ENCODE measurements at regions not wholly inside any gene's neighbourhood (a gene's known extent, or its start where the extent isn't known, plus 50 kb on each side); places are given as distances from the start of the nearest gene placed in this dataset.
"Not testable (repeated sequence)": the region's sequence is repeated elsewhere in the genome, so short reads cannot be mapped to it uniquely, and the experiment has no call there.

- H3K27ac ChIP-seq (ENCODE audit: low read depth, low read length) = no peak overlapping the region
- Mint-ChIP-seq H3K27ac (no peak overlapping the region), H3K27me3 (ENCODE audit: insufficient read depth) (no peaks in the 10 kb centered on the region), H3K4me1 (no peaks in the 10 kb centered on the region), H3K4me3 (no peak overlapping the region), H3K36me3 (ENCODE audit: low read depth) (no peaks in the 10 kb centered on the region), H3K9me3 (peaks cover 13% of the 10 kb centered on the region)
- no peak overlapping the region for H3K4me3 ChIP-seq (ENCODE audit: low read length)
- no peaks in the 10 kb centered on the region for H3K4me1 ChIP-seq (ENCODE audit: control insufficient read depth, insufficient read depth, low read length)
- H3K9ac ChIP-seq (ENCODE audit: extremely low read depth, low read length, poor library complexity, severe bottlenecking) = no peak overlapping the region
- no peaks in the 10 kb centered on the region for H3K9me3 ChIP-seq (ENCODE audit: control insufficient read depth, low read length)
- DNase-seq = no peak
- TF ChIP-seq CTCF (conservative IDR thresholded peaks at IDR 0.05) = no peak
- no peaks in the 10 kb centered on the region for H3K27me3 ChIP-seq (ENCODE audit: control insufficient read depth, insufficient read depth, low read length, poor library complexity, severe bottlenecking)
- H3K36me3 ChIP-seq (ENCODE audit: control insufficient read depth, insufficient read depth, low read length) = no peaks in the 10 kb centered on the region
These were observed 540.3 kb downstream of the HINT1 start for GRCh38 chr5:130624805-130625204.

- no peak for TF ChIP-seq CTCF (conservative IDR thresholded peaks at IDR 0.05)
- Mint-ChIP-seq H3K4me1 (no peaks in the 10 kb centered on the region), H3K36me3 (ENCODE audit: low read depth) (no peaks in the 10 kb centered on the region), H3K27ac (no peak overlapping the region), H3K4me3 (no peak overlapping the region), H3K9me3 (peaks cover 7% of the 10 kb centered on the region), H3K27me3 (ENCODE audit: insufficient read depth) (no peaks in the 10 kb centered on the region)
- no peak overlapping the region for H3K4me3 ChIP-seq (ENCODE audit: low read length)
- no peak for DNase-seq
- no peaks in the 10 kb centered on the region for H3K36me3 ChIP-seq (ENCODE audit: control insufficient read depth, insufficient read depth, low read length)
- 98 to 100% methylated on average over 2 of the region's 2 CpGs for WGBS, 2 experiments (ENCODE audit: insufficient coverage in 1 of 2, insufficient read length in 1 of 2)
- H3K4me1 ChIP-seq (ENCODE audit: control insufficient read depth, insufficient read depth, low read length) = no peaks in the 10 kb centered on the region
- H3K27ac ChIP-seq (ENCODE audit: low read depth, low read length) = no peak overlapping the region
- no peak overlapping the region for H3K9ac ChIP-seq (ENCODE audit: extremely low read depth, low read length, poor library complexity, severe bottlenecking)
- no peaks in the 10 kb centered on the region for H3K27me3 ChIP-seq (ENCODE audit: control insufficient read depth, insufficient read depth, low read length, poor library complexity, severe bottlenecking)
- no peaks in the 10 kb centered on the region for H3K9me3 ChIP-seq (ENCODE audit: control insufficient read depth, low read length)
These were observed 548.9 kb downstream of the HINT1 start for GRCh38 chr5:130616161-130616560.

- Histone ChIP-seq H3K9me3 (ENCODE audit: control insufficient read depth, low read length) (no peaks in the 10 kb centered on the region), H3K9ac (ENCODE audit: extremely low read depth, low read length, poor library complexity, severe bottlenecking) (no peak overlapping the region), H3K4me1 (ENCODE audit: control insufficient read depth, insufficient read depth, low read length) (no peaks in the 10 kb centered on the region), H3K36me3 (ENCODE audit: control insufficient read depth, insufficient read depth, low read length) (no peaks in the 10 kb centered on the region), H3K27me3 (ENCODE audit: control insufficient read depth, insufficient read depth, low read length, poor library complexity, severe bottlenecking) (no peaks in the 10 kb centered on the region), H3K27ac (ENCODE audit: low read depth, low read length) (no peak overlapping the region), H3K4me3 (ENCODE audit: low read length) (no peak overlapping the region)
- Mint-ChIP-seq H3K27ac (peak overlapping the region; percentile 69), H3K27me3 (ENCODE audit: insufficient read depth) (no peaks in the 10 kb centered on the region), H3K9me3 (peaks cover 1% of the 10 kb centered on the region), H3K36me3 (ENCODE audit: low read depth) (no peaks in the 10 kb centered on the region), H3K4me3 (no peak overlapping the region), H3K4me1 (peaks cover 5% of the 10 kb centered on the region)
- no peak for TF ChIP-seq CTCF (conservative IDR thresholded peaks at IDR 0.05)
- DNase-seq = peak; percentile 55
These were observed 559.8 kb downstream of the HINT1 start for GRCh38 chr5:130605234-130605633.

GRCh38 chr5:130596647-130597046 lies 568.4 kb downstream of the HINT1 start:
- not testable (repeated sequence) for H3K9me3 ChIP-seq (ENCODE audit: control insufficient read depth, low read length); H3K27me3 ChIP-seq (ENCODE audit: control insufficient read depth, insufficient read depth, low read length, poor library complexity, severe bottlenecking); H3K4me3 ChIP-seq (ENCODE audit: low read length); H3K4me1 ChIP-seq (ENCODE audit: control insufficient read depth, insufficient read depth, low read length); H3K36me3 Mint-ChIP-seq (ENCODE audit: low read depth); H3K4me3 Mint-ChIP-seq; H3K27me3 Mint-ChIP-seq (ENCODE audit: insufficient read depth); H3K27ac Mint-ChIP-seq; DNase-seq; H3K27ac ChIP-seq (ENCODE audit: low read depth, low read length); H3K36me3 ChIP-seq (ENCODE audit: control insufficient read depth, insufficient read depth, low read length); H3K9ac ChIP-seq (ENCODE audit: extremely low read depth, low read length, poor library complexity, severe bottlenecking); H3K4me1 Mint-ChIP-seq
- WGBS, 2 experiments (ENCODE audit: insufficient coverage in 1 of 2, insufficient read length in 1 of 2) = 94 to 96% methylated on average over 10 to 18 of the region's 25 CpGs
- peaks cover 22% of the 10 kb centered on the region for H3K9me3 Mint-ChIP-seq

Measured in endodermal cell (in vitro differentiated cells).